H9 (cell line): ENCODE measurements at regions not wholly inside any gene's neighbourhood (a gene's known extent, or its start where the extent isn't known, plus 50 kb on each side); places are given as distances from the start of the nearest gene placed in this dataset.

Source experiments
- DNase-seq: peaks from one replicate; pipeline ENCODE4 v3.0.0-alpha.2; 2017
- H2AFZ ChIP-seq: one replicate; pipeline ENCODE4 v1.6.1; 2013; ENCODE audit warnings: mild to moderate bottlenecking, low read length, control low read depth, moderate library complexity
- H2AK5ac ChIP-seq: 2 replicates; pipeline ENCODE4 v1.6.1; 2013; ENCODE audit warnings: low read length, control low read depth, mixed read lengths; ENCODE audit not compliant: insufficient read length
- H2BK120ac ChIP-seq: one replicate; pipeline ENCODE4 v1.6.1; 2013; ENCODE audit warnings: low read depth, mild to moderate bottlenecking, low read length, control low read depth, inconsistent platforms; ENCODE audit not compliant: poor library complexity, severe bottlenecking
- H2BK12ac ChIP-seq: 2 replicates; pipeline ENCODE4 v1.6.1; 2013; ENCODE audit warnings: low read length, control low read depth, mixed read lengths, low read depth; ENCODE audit not compliant: insufficient read length
- H2BK15ac ChIP-seq: 2 replicates; pipeline ENCODE4 v1.6.1; 2013; ENCODE audit warnings: low read depth, low read length, control low read depth
- H2BK20ac ChIP-seq: one replicate; pipeline ENCODE4 v1.6.1; 2013; ENCODE audit warnings: low read depth, mild to moderate bottlenecking, low read length, control low read depth, inconsistent platforms; ENCODE audit not compliant: poor library complexity, severe bottlenecking
- H2BK5ac ChIP-seq: 2 replicates; pipeline ENCODE4 v1.6.1; 2013; ENCODE audit warnings: low read length, control low read depth, mixed read lengths; ENCODE audit not compliant: insufficient read length
- H3K14ac ChIP-seq: 2 replicates; pipeline ENCODE4 v1.6.1; 2013; ENCODE audit warnings: low read length, control low read depth; ENCODE audit not compliant: insufficient read depth
- H3K18ac ChIP-seq: 2 replicates; pipeline ENCODE4 v1.6.1; 2013; ENCODE audit warnings: low read depth, mild to moderate bottlenecking, mixed read lengths, low read length, control low read depth; ENCODE audit not compliant: insufficient read length
- H3K23ac ChIP-seq: 2 replicates; pipeline ENCODE4 v1.6.1; 2013; ENCODE audit warnings: low read length, control low read depth, mixed read lengths, low read depth; ENCODE audit not compliant: insufficient read length
- H3K23me2 ChIP-seq: 2 replicates; pipeline ENCODE4 v1.6.1; 2013; ENCODE audit warnings: low read depth, mild to moderate bottlenecking, mixed read lengths, low read length, control low read depth; ENCODE audit not compliant: insufficient read length, poor library complexity, severe bottlenecking
- H3K27ac ChIP-seq: 2 replicates; pipeline ENCODE4 v1.5.1; 2013; ENCODE audit warnings: low read length, control low read depth, mixed read lengths, low read depth; ENCODE audit not compliant: insufficient read length
- H3K27me3 ChIP-seq: 2 replicates; pipeline ENCODE4 v1.6.1; 2013; ENCODE audit warnings: low read length, control low read depth, inconsistent platforms; ENCODE audit not compliant: insufficient read depth
- H3K4ac ChIP-seq: 2 replicates; pipeline ENCODE4 v1.6.1; 2013; ENCODE audit warnings: low read depth, mild to moderate bottlenecking, control low read depth, inconsistent platforms, low read length, moderate library complexity
- H3K4me1 ChIP-seq: 2 replicates; pipeline ENCODE4 v1.6.1; 2013; ENCODE audit warnings: low read length, control low read depth, inconsistent platforms; ENCODE audit not compliant: insufficient read depth
- H3K4me2 ChIP-seq: 2 replicates; pipeline ENCODE4 v1.6.1; 2013; ENCODE audit warnings: low read length, control low read depth, mixed read lengths; ENCODE audit not compliant: insufficient read length, insufficient read depth
- H3K56ac ChIP-seq: 2 replicates; pipeline ENCODE4 v1.6.1; 2013; ENCODE audit warnings: low read depth, mild to moderate bottlenecking, mixed read lengths, low read length, control low read depth; ENCODE audit not compliant: insufficient read length
- H3K79me1 ChIP-seq: 2 replicates; pipeline ENCODE4 v1.6.1; 2013; ENCODE audit warnings: low read depth, mild to moderate bottlenecking, moderate library complexity, low read length, control low read depth, inconsistent platforms; ENCODE audit not compliant: insufficient read depth, poor library complexity, severe bottlenecking
- H3K79me2 ChIP-seq: 2 replicates; pipeline ENCODE4 v1.6.1; 2013; ENCODE audit warnings: low read length, control low read depth, inconsistent platforms; ENCODE audit not compliant: insufficient read depth
- H3K9ac ChIP-seq: 2 replicates; pipeline ENCODE4 v1.6.1; 2013; ENCODE audit warnings: low read length, control low read depth, mixed read lengths; ENCODE audit not compliant: insufficient read length; ENCODE audit errors: extremely low read depth
- H3K9me3 ChIP-seq: one replicate; pipeline ENCODE4 v1.6.1; 2013; ENCODE audit warnings: low read depth, low read length, inconsistent platforms; ENCODE audit not compliant: control insufficient read depth
- H3T11ph ChIP-seq: one replicate; pipeline ENCODE4 v1.6.1; 2013; ENCODE audit warnings: mild to moderate bottlenecking, low read length, control low read depth, inconsistent platforms
- H4K20me1 ChIP-seq: one replicate; pipeline ENCODE4 v1.6.1; 2013; ENCODE audit not compliant: control insufficient read depth, insufficient read length, insufficient read depth
- H4K5ac ChIP-seq: 2 replicates; pipeline ENCODE4 v1.6.1; 2013; ENCODE audit warnings: low read depth, mild to moderate bottlenecking, mixed read lengths, low read length, control low read depth; ENCODE audit not compliant: insufficient read length
- H4K8ac ChIP-seq: replicated peaks from 2 replicates; pipeline ENCODE4 v1.6.1; 2013; ENCODE audit warnings: low read length, control low read depth, mixed read lengths, low read depth; ENCODE audit not compliant: insufficient read length
- H4K91ac ChIP-seq: 2 replicates; pipeline ENCODE4 v1.6.1; 2013; ENCODE audit warnings: low read depth, mild to moderate bottlenecking, moderate library complexity, mixed read lengths, low read length, control low read depth; ENCODE audit not compliant: insufficient read length
- H3K27ac Mint-ChIP-seq, 3 experiments: 2 replicates in 2 of 3; 3 replicates in 1 of 3; pipeline ENCODE4 v1.8.0; 2020 to 2021; ENCODE audit warnings: mixed read lengths in 3 of 3, mild to moderate bottlenecking in 1 of 3, moderate library complexity in 1 of 3
- H3K27me3 Mint-ChIP-seq: 2 replicates; pipeline ENCODE4 v1.8.0; 2021; ENCODE audit warnings: low read depth, mild to moderate bottlenecking, moderate library complexity, mixed read lengths
- H3K36me3 Mint-ChIP-seq, 3 experiments: 2 replicates in 2 of 3; 3 replicates in 1 of 3; pipeline ENCODE4 v1.8.0; 2020 to 2021; ENCODE audit warnings: low read depth in 3 of 3, mixed read lengths in 3 of 3; ENCODE audit not compliant: insufficient read depth in 1 of 3
- H3K4me1 Mint-ChIP-seq, 2 experiments: 2 replicates each; pipeline ENCODE4 v1.8.0; 2020; ENCODE audit warnings: mixed read lengths in 2 of 2
- H3K4me3 Mint-ChIP-seq, 2 experiments: 2 replicates in 1 of 2; 3 replicates in 1 of 2; pipeline ENCODE4 v1.8.0; 2020 to 2021; ENCODE audit warnings: mild to moderate bottlenecking in 2 of 2, mixed read lengths in 2 of 2, moderate library complexity in 1 of 2
- H3K9me3 Mint-ChIP-seq, 2 experiments: 2 replicates in 1 of 2; 3 replicates in 1 of 2; pipeline ENCODE4 v1.8.0; 2020; ENCODE audit warnings: mild to moderate bottlenecking in 2 of 2, mixed read lengths in 2 of 2, moderate library complexity in 1 of 2
- WGBS: extraction: QIAGEN DNeasy Blood & Tissue Kit; methylation state at CpG from one replicate; pipeline ENCODE4 v1.1.7; 2013; ENCODE audit warnings: missing lambda C conversion rate, low lambda C conversion rate, mixed read lengths; ENCODE audit not compliant: insufficient read length; ENCODE audit errors: extremely low coverage; 5-methylcytosine and 5-hydroxymethylcytosine counted together
- TF ChIP-seq, protein P1 (sequence below): fragments of 200-600 bp; sonication (generic); conservative IDR thresholded peaks from 3 replicates; pipeline ENCODE4 v1.8.0; 2021; ENCODE audit warnings: antibody characterized with exemption, mild to moderate bottlenecking

DNA sequence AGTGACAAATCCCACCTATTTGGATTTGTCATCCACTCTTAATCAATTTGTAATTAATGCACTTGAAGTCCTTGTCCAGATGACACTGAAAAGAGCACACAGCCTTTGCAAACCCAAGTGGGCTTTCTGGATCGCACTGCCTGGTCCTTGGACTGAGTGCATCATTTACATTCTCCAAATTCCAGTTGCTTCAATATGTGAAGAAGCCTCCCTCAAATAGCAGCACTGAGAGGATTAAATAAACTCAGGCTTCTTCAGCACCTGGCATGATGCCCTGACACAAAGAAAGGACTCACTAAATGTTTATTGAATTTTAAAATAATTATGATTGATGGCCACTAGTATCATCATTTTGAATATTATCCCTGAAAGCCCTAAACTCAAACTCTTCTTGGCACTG is 496.5 kb downstream of the VRK1 start:
- DNase-seq: no peak
- Histone ChIP-seq H2BK5ac (no peak overlapping the region), H3K27ac (no peak overlapping the region), H2AK5ac (no peak overlapping the region), H4K91ac (no peak overlapping the region), H3T11ph (no peak overlapping the region), H2BK120ac (no peak overlapping the region), H3K18ac (no peak overlapping the region), H3K79me2 (no peaks in the 10 kb centered on the region), H3K23me2 (no peaks in the 10 kb centered on the region), H2BK15ac (no peak overlapping the region), H3K4me2 (no peak overlapping the region), H3K9me3 (no peaks in the 10 kb centered on the region), H3K14ac (no peak overlapping the region), H3K79me1 (no peaks in the 10 kb centered on the region), H4K20me1 (no peaks in the 10 kb centered on the region), H2BK12ac (no peak overlapping the region), H2AFZ (no peak overlapping the region), H3K56ac (no peak overlapping the region), H2BK20ac (no peak overlapping the region), H3K9ac (no peak overlapping the region), H4K8ac (no peak overlapping the region), H3K4me1 (no peaks in the 10 kb centered on the region), H4K5ac (no peak overlapping the region), H3K4ac (no peak overlapping the region), H3K23ac (no peak overlapping the region), H3K27me3 (no peaks in the 10 kb centered on the region)
- Mint-ChIP-seq H3K4me3 (no peak overlapping the region), H3K27ac (no peak overlapping the region), H3K9me3 (no peaks in the 10 kb centered on the region), H3K4me1 (peaks cover 6 to 21% of the 10 kb centered on the region in 2 experiments), H3K27me3 (peaks cover 2% of the 10 kb centered on the region), H3K36me3 (no peaks in the 10 kb centered on the region)
- WGBS: no CpG with 5 or more reads among the region's 1 CpG
- TF ChIP-seq, protein P1, sequence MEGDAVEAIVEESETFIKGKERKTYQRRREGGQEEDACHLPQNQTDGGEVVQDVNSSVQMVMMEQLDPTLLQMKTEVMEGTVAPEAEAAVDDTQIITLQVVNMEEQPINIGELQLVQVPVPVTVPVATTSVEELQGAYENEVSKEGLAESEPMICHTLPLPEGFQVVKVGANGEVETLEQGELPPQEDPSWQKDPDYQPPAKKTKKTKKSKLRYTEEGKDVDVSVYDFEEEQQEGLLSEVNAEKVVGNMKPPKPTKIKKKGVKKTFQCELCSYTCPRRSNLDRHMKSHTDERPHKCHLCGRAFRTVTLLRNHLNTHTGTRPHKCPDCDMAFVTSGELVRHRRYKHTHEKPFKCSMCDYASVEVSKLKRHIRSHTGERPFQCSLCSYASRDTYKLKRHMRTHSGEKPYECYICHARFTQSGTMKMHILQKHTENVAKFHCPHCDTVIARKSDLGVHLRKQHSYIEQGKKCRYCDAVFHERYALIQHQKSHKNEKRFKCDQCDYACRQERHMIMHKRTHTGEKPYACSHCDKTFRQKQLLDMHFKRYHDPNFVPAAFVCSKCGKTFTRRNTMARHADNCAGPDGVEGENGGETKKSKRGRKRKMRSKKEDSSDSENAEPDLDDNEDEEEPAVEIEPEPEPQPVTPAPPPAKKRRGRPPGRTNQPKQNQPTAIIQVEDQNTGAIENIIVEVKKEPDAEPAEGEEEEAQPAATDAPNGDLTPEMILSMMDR: no peak
